ENCODE measurements at regions not wholly inside any gene's neighbourhood (a gene's known extent, or its start where the extent isn't known, plus 50 kb on each side); places are given as distances from the start of the nearest gene placed in this dataset.

DNA sequence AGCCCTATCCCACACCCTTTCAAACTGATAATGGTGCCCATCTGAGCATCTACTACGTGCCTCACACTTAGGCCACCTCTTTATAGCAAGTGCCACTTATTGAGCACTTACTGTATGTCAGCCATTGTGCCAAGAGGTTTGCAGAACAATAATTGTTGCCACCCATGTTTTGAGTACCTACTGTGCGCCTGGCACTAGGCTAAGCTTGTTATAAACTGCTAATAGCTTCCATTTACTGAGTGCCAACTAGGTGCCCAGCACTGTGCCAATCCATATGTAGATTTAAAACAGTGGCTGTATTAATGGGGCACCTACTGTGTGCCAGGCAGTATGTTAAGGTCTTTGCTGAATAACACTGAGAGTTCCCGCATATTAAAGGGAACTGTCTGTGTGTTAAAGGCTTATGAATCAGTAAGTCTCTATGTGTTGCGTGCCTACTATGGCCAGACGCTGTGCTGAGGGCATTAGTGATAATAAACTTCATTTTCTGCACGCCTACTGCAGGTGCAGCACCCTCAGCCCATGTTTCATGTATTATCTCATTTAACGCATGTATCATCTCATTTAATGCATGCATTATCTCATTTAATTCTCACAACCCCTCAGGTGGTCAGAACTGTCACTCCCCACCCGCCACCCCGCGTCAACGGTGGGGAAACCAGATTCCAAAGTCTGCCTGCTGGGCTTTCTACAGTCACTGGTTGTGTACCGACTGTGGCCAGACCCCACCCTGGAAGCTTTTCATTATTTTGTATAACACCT, 105.0 kb downstream of the PTPRS start:
- H3K4me3 Mint-ChIP-seq: no peak overlapping the region
- no peak for TF ChIP-seq EZH2 (IDR thresholded peaks at IDR 0.05; ENCODE audit: borderline replicate concordance, insufficient read depth, low read depth, low read length, poor library complexity, severe bottlenecking)
- TF ChIP-seq, protein P1, sequence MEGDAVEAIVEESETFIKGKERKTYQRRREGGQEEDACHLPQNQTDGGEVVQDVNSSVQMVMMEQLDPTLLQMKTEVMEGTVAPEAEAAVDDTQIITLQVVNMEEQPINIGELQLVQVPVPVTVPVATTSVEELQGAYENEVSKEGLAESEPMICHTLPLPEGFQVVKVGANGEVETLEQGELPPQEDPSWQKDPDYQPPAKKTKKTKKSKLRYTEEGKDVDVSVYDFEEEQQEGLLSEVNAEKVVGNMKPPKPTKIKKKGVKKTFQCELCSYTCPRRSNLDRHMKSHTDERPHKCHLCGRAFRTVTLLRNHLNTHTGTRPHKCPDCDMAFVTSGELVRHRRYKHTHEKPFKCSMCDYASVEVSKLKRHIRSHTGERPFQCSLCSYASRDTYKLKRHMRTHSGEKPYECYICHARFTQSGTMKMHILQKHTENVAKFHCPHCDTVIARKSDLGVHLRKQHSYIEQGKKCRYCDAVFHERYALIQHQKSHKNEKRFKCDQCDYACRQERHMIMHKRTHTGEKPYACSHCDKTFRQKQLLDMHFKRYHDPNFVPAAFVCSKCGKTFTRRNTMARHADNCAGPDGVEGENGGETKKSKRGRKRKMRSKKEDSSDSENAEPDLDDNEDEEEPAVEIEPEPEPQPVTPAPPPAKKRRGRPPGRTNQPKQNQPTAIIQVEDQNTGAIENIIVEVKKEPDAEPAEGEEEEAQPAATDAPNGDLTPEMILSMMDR (IDR thresholded peaks at IDR 0.05): no peak
- H3K9ac ChIP-seq (ENCODE audit: low read length): no peak overlapping the region
- H3K4me1 Mint-ChIP-seq: no peaks in the 10 kb centered on the region
- H4K20me1 ChIP-seq (ENCODE audit: control insufficient read depth, insufficient read depth, low read length, poor library complexity, severe bottlenecking): no peaks in the 10 kb centered on the region
- H3K4me2 ChIP-seq (replicated peaks; ENCODE audit: low read depth, low read length, poor library complexity, severe bottlenecking): no peak overlapping the region
- CTCF ChIA-PET: no interaction called here
- H3K9me3 Mint-ChIP-seq (ENCODE audit: insufficient read depth): no peaks in the 10 kb centered on the region
- H3K4me3 ChIP-seq (ENCODE audit: control extremely low read depth in 1 of 5, extremely low read depth in 1 of 5, insufficient read depth in 1 of 5, low read depth in 2 of 5, low read length in 4 of 5): no peak overlapping the region
- H3K36me3 ChIP-seq (replicated peaks in 1 of 2; ENCODE audit: control extremely low read depth in 1 of 2, control insufficient read depth in 1 of 2, extremely low read depth in 1 of 2, insufficient read depth in 2 of 2, low read length in 1 of 2): no peaks in the 10 kb centered on the region
- ATAC-seq (ENCODE audit: low read depth): no peak
- no peaks in the 10 kb centered on the region for H3K4me1 ChIP-seq (ENCODE audit: control insufficient read depth in 2 of 2, insufficient read depth in 2 of 2, low read length in 2 of 2)
- no peak overlapping the region for H3K27ac ChIP-seq (ENCODE audit: low read length in 2 of 2)
- no peak overlapping the region for H2AFZ ChIP-seq (ENCODE audit: insufficient read depth, low read depth, low read length, poor library complexity, severe bottlenecking)
- DNase-seq: no peak
- intact Hi-C loops (cut with micrococcal nuclease): no loop called here
- POLR2A ChIA-PET: no interaction called here
- H3K79me2 ChIP-seq (ENCODE audit: control insufficient read depth, insufficient read depth, low read length): no peaks in the 10 kb centered on the region
- H3K27me3 Mint-ChIP-seq: peaks cover 2% of the 10 kb centered on the region
- WGBS (ENCODE audit: insufficient coverage): 98% methylated on average over 9 of the region's 12 CpGs
- no peaks in the 10 kb centered on the region for H3K27me3 ChIP-seq (replicated peaks in 1 of 4; ENCODE audit: control extremely low read depth in 1 of 4, control insufficient read depth in 3 of 4, insufficient read depth in 4 of 4, low read length in 3 of 4)
- H3K27ac Mint-ChIP-seq: no peak overlapping the region
- H3K9me3 ChIP-seq (ENCODE audit: control extremely low read depth in 1 of 3, control insufficient read depth in 2 of 3, insufficient read depth in 1 of 3, low read length in 2 of 3): peaks cover 0 to 7% (median 0%) of the 10 kb centered on the region in 3 donors

DNA sequence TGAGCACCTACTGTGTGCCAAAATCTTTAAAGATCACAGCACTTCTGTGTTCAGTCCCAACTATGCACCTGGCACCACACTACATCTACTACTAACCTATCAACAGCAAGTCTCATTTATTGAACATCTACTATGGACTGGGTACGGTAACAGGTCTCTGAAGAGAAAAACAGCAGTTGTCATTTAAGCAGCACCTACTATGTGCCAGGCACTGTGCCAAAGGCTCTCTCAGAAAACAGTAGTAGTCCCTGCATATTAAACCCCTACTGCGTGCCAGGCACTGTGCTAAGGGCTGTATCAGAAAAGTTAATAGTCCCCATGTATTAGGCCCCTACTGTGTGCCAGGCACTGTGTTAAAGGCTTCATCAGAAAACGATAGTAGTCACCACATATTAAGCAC, 106.2 kb downstream of the PTPRS start:
- Histone ChIP-seq H3K79me2 (ENCODE audit: control insufficient read depth, insufficient read depth, low read length) (no peaks in the 10 kb centered on the region), H4K20me1 (ENCODE audit: control insufficient read depth, insufficient read depth, low read length, poor library complexity, severe bottlenecking) (no peaks in the 10 kb centered on the region), H3K27me3 (replicated peaks in 1 of 4; ENCODE audit: control extremely low read depth in 1 of 4, control insufficient read depth in 3 of 4, insufficient read depth in 4 of 4, low read length in 3 of 4) (no peaks in the 10 kb centered on the region), H3K36me3 (replicated peaks in 1 of 2; ENCODE audit: control extremely low read depth in 1 of 2, control insufficient read depth in 1 of 2, extremely low read depth in 1 of 2, insufficient read depth in 2 of 2, low read length in 1 of 2) (no peaks in the 10 kb centered on the region), H3K9me3 (ENCODE audit: control extremely low read depth in 1 of 3, control insufficient read depth in 2 of 3, insufficient read depth in 1 of 3, low read length in 2 of 3) (peaks cover 0 to 7% (median 0%) of the 10 kb centered on the region in 3 donors), H3K4me1 (ENCODE audit: control insufficient read depth in 2 of 2, insufficient read depth in 2 of 2, low read length in 2 of 2) (no peaks in the 10 kb centered on the region), H3K4me2 (replicated peaks; ENCODE audit: low read depth, low read length, poor library complexity, severe bottlenecking) (no peak overlapping the region), H3K27ac (ENCODE audit: low read length in 2 of 2) (no peak overlapping the region), H3K9ac (ENCODE audit: low read length) (no peak overlapping the region), H2AFZ (ENCODE audit: insufficient read depth, low read depth, low read length, poor library complexity, severe bottlenecking) (no peak overlapping the region), H3K4me3 (ENCODE audit: control extremely low read depth in 1 of 5, extremely low read depth in 1 of 5, insufficient read depth in 1 of 5, low read depth in 2 of 5, low read length in 4 of 5) (no peak overlapping the region)
- CTCF ChIA-PET: no interaction called here
- no peak for ATAC-seq (ENCODE audit: low read depth)
- Mint-ChIP-seq H3K27ac (no peak overlapping the region), H3K27me3 (peaks cover 7% of the 10 kb centered on the region), H3K9me3 (ENCODE audit: insufficient read depth) (no peaks in the 10 kb centered on the region), H3K4me3 (no peak overlapping the region), H3K4me1 (peaks cover 4% of the 10 kb centered on the region)
- WGBS (ENCODE audit: insufficient coverage): 100% methylated on average over 2 of the region's 3 CpGs
- intact Hi-C loops (cut with micrococcal nuclease): no loop called here
- TF ChIP-seq, protein P1 (IDR thresholded peaks at IDR 0.05): no peak
- no peak for TF ChIP-seq EZH2 (IDR thresholded peaks at IDR 0.05; ENCODE audit: borderline replicate concordance, insufficient read depth, low read depth, low read length, poor library complexity, severe bottlenecking)
- POLR2A ChIA-PET: interaction anchor here (0.6 kb wide), 1 partner anchor 639 kb away, joined by 3 read pairs; no protein-coding TSS in a partner anchor
- no peak for DNase-seq
